Rectal smooth muscle tissue (tissue), 1 donor: ENCODE measurements at regions not wholly inside any gene's neighbourhood (a gene's known extent, or its start where the extent isn't known, plus 50 kb on each side); places are given as distances from the start of the nearest gene placed in this dataset.
"Not testable (repeated sequence)": the region's sequence is repeated elsewhere in the genome, so short reads cannot be mapped to it uniquely, and the experiment has no call there.

ENCODE experiments used
- H3K27ac ChIP-seq: one replicate; pipeline ENCODE4 v1.7.0; 2013; ENCODE audit warnings: low read depth, low read length, inconsistent platforms
- H3K27me3 ChIP-seq: one replicate; pipeline ENCODE4 v1.7.0; 2013; ENCODE audit warnings: low read length; ENCODE audit not compliant: control insufficient read depth, insufficient read depth
- H3K36me3 ChIP-seq: one replicate; pipeline ENCODE4 v1.7.0; 2013; ENCODE audit warnings: low read length; ENCODE audit not compliant: control insufficient read depth, insufficient read depth
- H3K4me1 ChIP-seq: one replicate; pipeline ENCODE4 v1.7.0; 2013; ENCODE audit warnings: low read length; ENCODE audit not compliant: control insufficient read depth, insufficient read depth
- H3K4me3 ChIP-seq: one replicate; pipeline ENCODE4 v1.7.0; 2013; ENCODE audit warnings: low read length
- H3K9ac ChIP-seq: one replicate; pipeline ENCODE4 v1.7.0; 2013; ENCODE audit warnings: low read length

DNA sequence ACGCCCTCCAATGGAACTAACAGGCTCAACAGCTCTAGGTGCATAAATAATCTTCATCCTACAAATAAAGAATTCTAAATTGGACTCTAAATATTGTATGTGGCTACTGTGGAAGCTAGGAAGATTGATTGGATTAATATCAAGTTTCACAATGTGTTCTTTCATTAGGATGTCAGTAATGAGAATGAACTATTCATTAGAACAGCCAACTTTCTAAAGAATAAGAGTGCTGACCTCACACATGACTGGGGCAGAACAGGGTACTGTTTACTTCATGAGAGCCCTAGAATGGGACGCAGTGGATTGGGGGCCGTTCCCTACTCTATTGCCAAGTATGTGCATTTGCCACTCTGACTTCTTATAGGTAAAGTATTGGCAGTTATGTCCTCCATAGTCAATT, 528.2 kb upstream of the RBFOX1 start:
- Histone ChIP-seq H3K36me3 (no peaks in the 10 kb centered on the region), H3K27ac (no peak overlapping the region)

DNA sequence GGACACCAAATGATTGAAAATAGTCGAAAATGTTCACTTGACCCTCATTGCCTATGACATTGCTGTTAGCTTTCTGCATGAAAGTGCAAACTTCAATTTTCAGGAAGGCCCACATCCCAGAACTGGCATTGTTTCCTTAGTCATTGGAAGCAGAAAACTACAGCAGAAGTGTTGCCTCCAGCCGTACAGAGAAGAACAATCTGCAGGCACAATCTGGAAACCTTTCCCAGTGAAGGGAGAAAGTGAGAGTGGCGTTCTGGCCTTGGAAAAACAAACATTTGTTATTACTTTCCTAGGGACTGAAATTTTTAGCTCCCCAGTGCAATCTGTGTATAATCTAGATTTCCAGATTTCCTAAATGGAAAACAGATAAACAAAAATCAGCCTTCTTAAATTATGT, 529.5 kb upstream of the RBFOX1 start:
- Histone ChIP-seq H3K27ac (no peak overlapping the region), H3K27me3 (no peaks in the 10 kb centered on the region), H3K36me3 (no peaks in the 10 kb centered on the region), H3K4me3 (no peak overlapping the region), H3K9ac (no peak overlapping the region), H3K4me1 (no peaks in the 10 kb centered on the region)

More for the DNA sequence above, 528.2 kb upstream of the RBFOX1 start:
- Histone ChIP-seq H3K27me3 (no peaks in the 10 kb centered on the region), H3K4me3 (no peak overlapping the region), H3K4me1 (no peaks in the 10 kb centered on the region), H3K9ac (no peak overlapping the region)

DNA sequence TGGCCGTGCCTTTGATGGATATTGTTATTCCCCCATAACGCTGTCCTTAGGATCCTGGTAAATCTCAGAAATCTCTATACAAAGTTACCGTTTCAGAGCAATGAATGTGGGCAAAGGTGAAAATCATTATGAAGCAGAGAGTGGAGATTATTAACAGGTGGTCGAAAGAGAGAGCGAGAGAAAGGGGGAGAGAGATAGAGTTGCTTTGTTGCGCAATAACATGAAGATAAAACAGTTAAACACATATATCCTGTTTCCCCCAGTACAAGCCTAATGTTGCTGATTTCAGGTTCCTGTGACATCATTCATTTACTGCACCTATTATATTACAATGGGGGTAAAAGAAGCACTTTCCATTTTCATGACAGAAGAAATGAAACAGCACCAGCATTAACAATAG, 535.4 kb upstream of the RBFOX1 start:
- no peaks in the 10 kb centered on the region for H3K36me3 ChIP-seq
- no peak overlapping the region for H3K9ac ChIP-seq
- no peak overlapping the region for H3K27ac ChIP-seq
- H3K4me1 ChIP-seq, result no peaks in the 10 kb centered on the region
- H3K4me3 ChIP-seq, result no peak overlapping the region
- H3K27me3 ChIP-seq, result no peaks in the 10 kb centered on the region

DNA sequence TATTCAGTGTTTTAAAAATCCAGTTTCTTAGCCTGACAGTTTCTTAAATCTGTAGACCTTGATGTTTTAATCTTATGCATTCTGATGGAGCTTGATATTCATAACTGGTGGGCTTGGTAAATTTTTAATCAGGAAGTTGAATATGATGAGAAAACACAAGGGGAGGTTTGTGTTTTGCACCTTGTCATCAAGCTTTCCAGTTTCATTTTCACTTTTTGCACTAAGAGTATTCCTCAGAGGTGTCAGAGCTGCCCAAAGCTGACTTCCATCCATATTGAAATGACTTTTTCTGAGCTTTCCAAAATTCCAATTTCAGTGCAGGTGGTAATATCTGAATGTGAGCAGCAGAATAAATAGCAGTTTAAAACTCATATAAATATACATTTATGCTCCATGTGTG, 555.0 kb upstream of the RBFOX1 start:
- H3K27me3 ChIP-seq, result no peaks in the 10 kb centered on the region
- no peak overlapping the region for H3K4me3 ChIP-seq
- H3K36me3 ChIP-seq, result no peaks in the 10 kb centered on the region
- no peak overlapping the region for H3K9ac ChIP-seq
- no peaks in the 10 kb centered on the region for H3K4me1 ChIP-seq
- H3K27ac ChIP-seq, result no peak overlapping the region

DNA sequence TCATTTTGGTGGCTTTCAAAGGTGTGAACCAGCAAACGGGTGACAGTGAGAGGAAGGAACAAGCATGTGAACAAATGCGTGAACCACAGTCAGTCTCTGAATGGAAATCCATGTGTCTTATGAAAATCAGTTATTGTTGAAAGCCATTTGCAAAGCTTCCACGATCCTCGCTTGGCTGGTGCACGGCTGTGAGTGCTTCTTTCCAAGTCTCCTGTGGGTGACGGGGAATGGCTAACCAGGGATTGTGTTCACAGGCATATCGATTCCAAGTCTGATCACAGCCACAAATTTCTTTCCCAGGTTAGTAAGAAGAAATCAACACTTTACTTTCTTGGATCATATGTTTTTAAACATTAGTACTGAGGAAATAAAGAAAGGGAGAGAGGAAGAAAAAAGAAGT, 556.9 kb upstream of the RBFOX1 start:
- no peaks in the 10 kb centered on the region for H3K4me1 ChIP-seq
- no peak overlapping the region for H3K9ac ChIP-seq
- no peaks in the 10 kb centered on the region for H3K27me3 ChIP-seq
- no peak overlapping the region for H3K27ac ChIP-seq
- H3K36me3 ChIP-seq, result no peaks in the 10 kb centered on the region
- no peak overlapping the region for H3K4me3 ChIP-seq

DNA sequence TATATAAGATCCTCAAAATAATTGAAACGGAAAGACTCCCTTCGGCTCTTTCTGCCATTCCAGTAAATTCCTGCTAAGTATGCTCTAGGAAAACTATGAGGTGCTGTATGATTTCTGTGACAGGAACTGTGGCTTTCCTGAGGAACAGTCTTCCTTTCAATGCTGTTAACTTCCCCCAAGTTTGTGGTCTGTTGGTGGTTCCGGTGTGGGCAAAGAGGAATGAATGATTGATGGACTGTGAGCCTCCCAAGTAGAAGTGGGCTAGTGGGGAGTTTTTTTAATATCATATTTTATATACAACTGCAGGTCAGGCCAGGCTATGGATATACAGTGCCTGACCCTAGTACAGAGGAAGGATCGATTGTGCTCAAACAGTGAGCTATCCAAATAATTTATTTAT, 560.7 kb upstream of the RBFOX1 start:
- no peaks in the 10 kb centered on the region for H3K4me1 ChIP-seq

DNA sequence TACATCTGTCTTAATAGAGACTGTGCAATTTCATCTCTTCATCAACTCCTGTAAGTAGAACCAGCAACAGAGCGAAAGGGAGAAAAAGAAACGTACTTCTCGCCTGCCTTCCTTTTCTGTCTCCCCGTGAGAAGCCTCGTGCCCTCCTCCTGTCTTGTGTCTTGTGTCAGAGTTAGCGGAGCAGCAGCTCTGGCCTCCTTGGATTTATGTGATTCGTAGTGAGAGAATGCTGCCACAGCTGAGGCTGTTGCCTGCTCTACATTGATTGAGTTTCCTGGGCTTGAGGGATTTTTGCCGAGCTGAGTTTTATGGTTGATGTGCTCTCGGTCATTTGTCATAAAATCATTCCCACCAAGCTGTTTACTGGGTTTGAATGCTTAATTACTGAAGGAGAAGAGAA, 579.1 kb upstream of the RBFOX1 start:
- Histone ChIP-seq H3K27ac (no peak overlapping the region), H3K9ac (no peak overlapping the region), H3K27me3 (no peaks in the 10 kb centered on the region), H3K4me3 (no peak overlapping the region), H3K36me3 (no peaks in the 10 kb centered on the region), H3K4me1 (no peaks in the 10 kb centered on the region)

More for the DNA sequence above, 560.7 kb upstream of the RBFOX1 start:
- Histone ChIP-seq H3K36me3 (no peaks in the 10 kb centered on the region), H3K9ac (no peak overlapping the region), H3K4me3 (no peak overlapping the region), H3K27me3 (no peaks in the 10 kb centered on the region), H3K27ac (no peak overlapping the region)

DNA sequence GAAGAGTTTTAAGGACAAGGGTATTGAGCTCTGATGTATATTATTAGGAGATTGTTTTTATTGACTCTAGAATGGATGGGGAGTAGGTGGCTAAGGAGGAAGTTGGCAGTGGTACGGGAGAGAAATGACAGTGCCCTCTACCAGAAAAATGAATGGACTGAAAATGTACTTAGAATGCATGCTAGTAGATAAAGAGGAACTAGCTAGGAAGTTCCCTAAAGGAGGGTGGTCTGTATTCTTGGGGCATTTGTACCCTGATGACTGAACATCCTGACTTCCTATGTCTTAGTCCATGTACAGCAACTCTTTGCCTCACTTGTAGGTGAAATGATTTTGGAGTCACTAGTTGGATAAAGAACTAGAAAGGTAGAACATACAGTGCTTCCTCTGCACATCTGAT, 581.5 kb upstream of the RBFOX1 start:
- H3K4me1 ChIP-seq, result no peaks in the 10 kb centered on the region
- H3K27me3 ChIP-seq, result no peaks in the 10 kb centered on the region
- H3K36me3 ChIP-seq, result no peaks in the 10 kb centered on the region
- no peak overlapping the region for H3K9ac ChIP-seq
- no peak overlapping the region for H3K27ac ChIP-seq
- H3K4me3 ChIP-seq, result no peak overlapping the region

DNA sequence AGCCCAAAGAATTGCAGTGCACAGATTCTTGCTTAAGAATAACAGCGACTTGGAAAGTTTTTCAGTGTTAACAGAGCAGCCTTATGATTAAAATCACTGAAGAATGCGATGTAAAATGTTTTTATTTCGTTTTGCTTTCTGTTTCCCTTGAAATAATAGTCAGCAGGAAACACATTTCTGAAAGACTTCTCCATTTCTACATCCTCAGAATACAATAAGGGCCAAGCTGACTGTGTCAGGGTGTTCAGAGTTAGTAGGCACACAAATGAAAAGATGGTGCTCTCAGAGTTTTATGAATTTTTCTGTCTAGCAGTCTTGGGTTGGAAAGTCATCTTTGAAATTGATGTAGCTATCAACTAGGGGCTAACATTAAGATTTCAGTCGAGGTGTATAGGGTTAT, 582.9 kb upstream of the RBFOX1 start:
- H3K4me1 ChIP-seq, result no peaks in the 10 kb centered on the region
- no peaks in the 10 kb centered on the region for H3K36me3 ChIP-seq
- H3K27me3 ChIP-seq, result no peaks in the 10 kb centered on the region
- H3K27ac ChIP-seq, result no peak overlapping the region
- no peak overlapping the region for H3K9ac ChIP-seq
- no peak overlapping the region for H3K4me3 ChIP-seq

DNA sequence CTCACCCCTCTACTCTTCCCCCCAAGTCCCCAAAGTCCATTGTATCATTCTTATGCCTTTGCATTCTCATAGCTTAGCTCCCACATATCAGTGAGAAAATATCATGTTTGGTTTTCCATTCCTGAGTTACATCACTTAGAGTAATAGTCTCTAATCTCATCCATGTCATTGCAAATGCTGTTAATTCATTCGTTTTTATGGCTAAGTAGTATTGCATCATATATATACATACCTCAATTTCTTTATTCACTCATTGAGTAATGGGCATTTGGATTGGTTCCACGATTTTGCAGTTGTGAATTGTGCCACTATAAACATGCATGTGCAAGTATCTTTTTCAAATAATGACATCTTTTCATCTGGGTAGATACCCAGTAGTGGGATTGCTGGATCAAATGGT, 596.3 kb upstream of the RBFOX1 start:
- not testable (repeated sequence) for H3K27ac ChIP-seq, H3K36me3 ChIP-seq, H3K27me3 ChIP-seq, H3K4me1 ChIP-seq, H3K4me3 ChIP-seq, H3K9ac ChIP-seq

DNA sequence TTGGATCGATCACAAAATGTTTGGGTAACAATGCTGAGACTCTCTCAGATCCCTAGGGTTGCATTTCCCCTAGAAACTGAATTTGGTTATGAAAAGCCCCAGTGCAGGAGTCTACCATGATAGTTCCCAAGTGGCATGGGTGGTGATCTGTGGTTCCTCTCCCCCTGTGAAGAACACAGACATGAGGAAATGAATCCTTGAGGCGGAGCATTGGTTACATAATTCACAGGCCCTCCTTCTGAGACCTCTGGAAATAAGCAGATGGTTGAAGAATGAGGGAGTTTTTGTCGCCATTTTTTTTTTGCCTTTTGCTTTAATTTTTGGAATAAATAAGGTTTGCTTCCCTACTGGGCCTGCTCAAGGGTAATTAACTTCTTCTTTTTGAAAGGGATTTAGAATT, 597.0 kb upstream of the RBFOX1 start:
- no peaks in the 10 kb centered on the region for H3K36me3 ChIP-seq
- H3K4me3 ChIP-seq, result no peak overlapping the region
- H3K27ac ChIP-seq, result no peak overlapping the region
- H3K4me1 ChIP-seq, result no peaks in the 10 kb centered on the region
- no peaks in the 10 kb centered on the region for H3K27me3 ChIP-seq
- no peak overlapping the region for H3K9ac ChIP-seq

DNA sequence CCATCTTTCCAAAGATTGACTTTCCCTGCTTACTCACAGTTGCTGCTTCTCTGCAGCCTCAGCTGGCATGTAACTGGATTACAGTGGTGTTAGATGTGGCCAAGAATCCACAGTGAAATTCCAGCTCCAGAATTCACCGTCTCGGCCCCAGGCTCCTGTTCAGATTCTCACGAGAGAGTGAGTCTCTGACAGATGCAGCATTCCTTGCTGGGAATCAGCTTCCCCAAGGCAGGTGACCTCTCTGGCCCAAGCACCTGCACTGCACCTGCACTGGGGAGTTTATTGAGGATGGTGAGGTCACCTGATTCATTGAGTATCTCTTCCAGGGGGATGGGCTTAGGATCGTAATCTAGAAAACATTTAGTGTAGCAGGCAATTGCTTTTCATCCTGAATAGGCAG, 600.5 kb upstream of the RBFOX1 start:
- Histone ChIP-seq H3K27me3 (no peaks in the 10 kb centered on the region), H3K9ac (no peak overlapping the region), H3K4me1 (no peaks in the 10 kb centered on the region), H3K27ac (no peak overlapping the region), H3K36me3 (no peaks in the 10 kb centered on the region), H3K4me3 (no peak overlapping the region)

DNA sequence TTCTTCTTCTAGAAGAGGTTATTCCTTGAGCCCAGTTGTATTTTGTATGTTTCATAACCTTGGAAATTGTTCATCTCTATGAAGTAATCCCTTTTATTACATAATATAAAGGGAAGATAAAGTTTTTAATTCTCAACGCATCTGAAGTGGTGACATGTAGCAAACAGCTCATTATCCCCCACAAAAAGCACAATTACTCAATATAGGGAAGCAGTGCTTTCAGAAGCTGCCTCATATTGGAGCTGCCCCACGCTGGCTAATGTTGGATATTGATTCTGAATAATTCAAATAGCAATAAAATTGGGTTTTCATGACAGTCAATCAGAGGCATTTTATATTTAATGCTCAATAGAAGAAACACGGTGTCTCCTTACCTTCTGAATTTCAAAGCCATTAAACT, 604.3 kb upstream of the RBFOX1 start:
- no peaks in the 10 kb centered on the region for H3K36me3 ChIP-seq
- H3K27ac ChIP-seq, result no peak overlapping the region
- H3K4me1 ChIP-seq, result no peaks in the 10 kb centered on the region

DNA sequence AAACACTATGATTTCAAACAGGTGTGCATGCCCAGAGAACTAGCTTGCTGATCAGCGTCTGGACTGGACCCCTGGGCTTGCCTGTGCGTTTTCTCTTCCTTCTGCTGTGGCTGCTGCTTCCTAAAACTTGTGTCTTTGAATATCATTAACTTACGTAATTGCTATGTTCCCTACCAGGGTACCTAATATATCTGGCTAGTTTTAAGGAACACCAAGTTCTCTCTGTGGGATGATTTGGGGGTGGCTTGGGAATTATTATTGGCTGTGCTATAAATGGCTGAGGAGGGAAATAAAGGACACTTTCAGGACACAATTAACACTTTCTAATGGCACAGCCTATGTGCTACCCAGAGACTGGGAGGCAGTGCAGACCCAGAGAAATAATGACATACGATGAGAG, 606.0 kb upstream of the RBFOX1 start:
- Histone ChIP-seq H3K36me3 (no peaks in the 10 kb centered on the region), H3K4me1 (no peaks in the 10 kb centered on the region), H3K4me3 (no peak overlapping the region)

More for the DNA sequence above, 604.3 kb upstream of the RBFOX1 start:
- H3K9ac ChIP-seq, result no peak overlapping the region
- H3K4me3 ChIP-seq, result no peak overlapping the region
- H3K27me3 ChIP-seq, result no peaks in the 10 kb centered on the region

More for the DNA sequence above, 606.0 kb upstream of the RBFOX1 start:
- no peak overlapping the region for H3K27ac ChIP-seq
- H3K27me3 ChIP-seq, result no peaks in the 10 kb centered on the region
- no peak overlapping the region for H3K9ac ChIP-seq
